GM12878 (cell line): ENCODE measurements at regions not wholly inside any gene's neighbourhood (a gene's known extent, or its start where the extent isn't known, plus 50 kb on each side); places are given as distances from the start of the nearest gene placed in this dataset.

ENCODE experiments used
- CTCF ChIP-seq, 3 experiments: IDR thresholded peaks in 2 of 3; conservative IDR thresholded peaks in 1 of 3; 2 replicates each; pipeline ENCODE4 v1.5.1; 2011; ENCODE audit warnings: low read depth in 3 of 3, low read length in 3 of 3, mild to moderate bottlenecking in 3 of 3, control low read depth in 2 of 3, moderate library complexity in 2 of 3, inconsistent platforms in 1 of 3, mixed read lengths in 1 of 3; ENCODE audit not compliant: control insufficient read depth in 2 of 3, insufficient read depth in 1 of 3; ENCODE audit errors: extremely low read depth in 1 of 3
- GATAD2B ChIP-seq: fragments of 450-650 bp; conservative IDR thresholded peaks from 2 replicates; pipeline ENCODE4 v1.6.1; 2017; ENCODE audit warnings: low read depth, mild to moderate bottlenecking, moderate library complexity

GRCh38 chr5:19169426-19169825 lies 818.6 kb downstream of the CDH18 start:
- TF ChIP-seq CTCF (IDR thresholded peaks at IDR 0.05 in 2 of 3, conservative IDR thresholded peaks at IDR 0.05 in 1 of 3; ENCODE audit: control insufficient read depth in 2 of 3, extremely low read depth in 1 of 3, insufficient read depth in 1 of 3, low read depth in 3 of 3, low read length in 3 of 3) (no peak), GATAD2B (no peak)
